Transverse colon (tissue), 4 donors: ENCODE measurements at regions not wholly inside any gene's neighbourhood (a gene's known extent, or its start where the extent isn't known, plus 50 kb on each side); places are given as distances from the start of the nearest gene placed in this dataset.

Experiments
- DNase-seq: peaks from one replicate; pipeline ENCODE4 v3.0.0-alpha.2; 2019
- H3K27ac ChIP-seq, 4 donors: fragments of 200-600 bp; sonication (generic); 2 replicates each; pipeline ENCODE4 v1.5.1; 2016 to 2018; ENCODE audit warnings: inconsistent platforms in 4 of 4
- H3K27me3 ChIP-seq: fragments of 200-600 bp; sonication (generic); 2 replicates; pipeline ENCODE4 v1.5.1; 2017; ENCODE audit warnings: inconsistent platforms
- H3K36me3 ChIP-seq, 4 donors: fragments of 200-600 bp; sonication (generic); 2 replicates each; pipeline ENCODE4 v1.5.1; 2017 to 2019; ENCODE audit warnings: inconsistent platforms in 4 of 4
- H3K4me1 ChIP-seq, 4 donors: fragments of 200-600 bp; sonication (generic); 2 replicates each; pipeline ENCODE4 v1.5.1; 2017 to 2020; ENCODE audit warnings: inconsistent platforms in 4 of 4
- H3K4me3 ChIP-seq, 4 donors: fragments of 200-600 bp; sonication (generic); 1 replicate in 1 of 4; 2 replicates in 3 of 4; pipeline versions ENCODE4 v1.5.1 to v1.6.1; 2017 to 2019; ENCODE audit warnings: inconsistent platforms in 4 of 4
- H3K9me3 ChIP-seq, 2 donors: fragments of 200-600 bp; sonication (generic); 2 replicates each; pipeline ENCODE4 v1.5.1; 2017 to 2019; ENCODE audit warnings: inconsistent platforms in 2 of 2
- CTCF ChIP-seq, 5 experiments: fragments of 200-600 bp in 3 of 5; fragments of 450-650 bp in 2 of 5; sonication (generic) in 3 of 5; IDR thresholded peaks; 1 replicate in 2 of 5; 2 replicates in 3 of 5; pipeline ENCODE4 v1.5.1; 2016 to 2017; ENCODE audit warnings: antibody characterized with exemption in 5 of 5, inconsistent platforms in 3 of 5, mild to moderate bottlenecking in 2 of 5, moderate library complexity in 1 of 5
- EP300 ChIP-seq: sonication (generic); formaldehyde crosslinking; IDR thresholded peaks from one replicate; pipeline ENCODE4 v1.6.1; 2017; ENCODE audit warnings: antibody characterized with exemption, low read depth
- POLR2A ChIP-seq: fragments of 450-650 bp; IDR thresholded peaks from one replicate; pipeline ENCODE4 v1.6.1; 2016; ENCODE audit warnings: antibody characterized with exemption, mild to moderate bottlenecking, moderate library complexity
- POLR2AphosphoS5 ChIP-seq, 3 donors: sonication (generic); formaldehyde crosslinking; IDR thresholded peaks; one replicate each; pipeline ENCODE4 v1.6.1; 2016; ENCODE audit warnings: antibody characterized with exemption in 3 of 3
- WGBS, 2 donors: methylation state at CpG; one replicate each; pipeline ENCODE4 v1.1.5; 2018; ENCODE audit warnings: low coverage in 1 of 2; 5-methylcytosine and 5-hydroxymethylcytosine counted together
- in situ Hi-C, 4 donors: fragments of 200-750 bp; cut with MboI; loops; one replicate each; pipeline versions ENCODE4 v1.15.0 to v1.15.1; 2017; ENCODE audit warnings: low sequenced_read_pairs in 3 of 4, low pct_ligation_motif_present in 1 of 4, low pct_unique_long_range_greater_than_20kb in 1 of 4
- intact Hi-C: fragments of 100-400 bp; cut with DNase I; formaldehyde crosslinking; loops from one replicate; pipeline ENCODE4 v1.15.1; 2023; ENCODE audit warnings: low total_unique reads

- Histone ChIP-seq H3K4me3 (no peak overlapping the region), H3K27ac (no peak overlapping the region), H3K27me3 (no peaks in the 10 kb centered on the region), H3K9me3 (no peaks in the 10 kb centered on the region), H3K36me3 (no peaks in the 10 kb centered on the region), H3K4me1 (no peaks in the 10 kb centered on the region)
- DNase-seq = no peak
- intact Hi-C loops (no loop called here), in situ Hi-C loops (no loop called here)
- 76 to 85% methylated on average over 3 of the region's 3 CpGs for WGBS, 2 donors
- TF ChIP-seq EP300 = no peak
- no peak for TF ChIP-seq POLR2AphosphoS5 (IDR thresholded peaks at IDR 0.05)
- no peak for TF ChIP-seq POLR2A
- no peak for TF ChIP-seq CTCF (IDR thresholded peaks at IDR 0.05)
These were observed 444.0 kb upstream of the SPHKAP start for GRCh38 chr2:228625481-228625880.

- intact Hi-C loops = no loop called here
- no peak for DNase-seq
These were observed 443.2 kb upstream of the SPHKAP start for GRCh38 chr2:228624733-228625132.

GRCh38 chr2:228615496-228615895 lies 434.0 kb upstream of the SPHKAP start:
- WGBS, 2 donors = 88 to 96% methylated on average over 3 of the region's 3 CpGs
- no peaks in the 10 kb centered on the region for H3K9me3 ChIP-seq
- no peak for DNase-seq
- H3K27ac ChIP-seq = no peak overlapping the region
- intact Hi-C loops (no loop called here), in situ Hi-C loops (no loop called here)
- TF ChIP-seq POLR2AphosphoS5 (IDR thresholded peaks at IDR 0.05) (no peak), CTCF (IDR thresholded peaks at IDR 0.05) (no peak), POLR2A (no peak), EP300 (no peak)
- H3K4me1 ChIP-seq = no peaks in the 10 kb centered on the region
- H3K4me3 ChIP-seq = no peak overlapping the region
- H3K36me3 ChIP-seq = no peaks in the 10 kb centered on the region
- H3K27me3 ChIP-seq = no peaks in the 10 kb centered on the region

More at GRCh38 chr2:228624733-228625132, 443.2 kb upstream of the SPHKAP start:
- TF ChIP-seq CTCF (IDR thresholded peaks at IDR 0.05) (no peak), POLR2AphosphoS5 (IDR thresholded peaks at IDR 0.05) (no peak), EP300 (no peak), POLR2A (no peak)
- H3K27me3 ChIP-seq = no peaks in the 10 kb centered on the region
- H3K9me3 ChIP-seq = no peaks in the 10 kb centered on the region
- no peak overlapping the region for H3K4me3 ChIP-seq
- H3K27ac ChIP-seq = no peak overlapping the region
- in situ Hi-C loops = no loop called here
- 80 to 86% methylated on average over 1 of the region's 1 CpG for WGBS, 2 donors
- no peaks in the 10 kb centered on the region for H3K4me1 ChIP-seq
- H3K36me3 ChIP-seq = no peaks in the 10 kb centered on the region

- no peaks in the 10 kb centered on the region for H3K27me3 ChIP-seq
- TF ChIP-seq POLR2AphosphoS5 (IDR thresholded peaks at IDR 0.05) (no peak), CTCF (IDR thresholded peaks at IDR 0.05) (no peak), POLR2A (no peak), EP300 (no peak)
- intact Hi-C loops = no loop called here
- 57 to 81% methylated on average over 2 of the region's 2 CpGs for WGBS, 2 donors
- no peak for DNase-seq
- no peaks in the 10 kb centered on the region for H3K9me3 ChIP-seq
- no peak overlapping the region for H3K4me3 ChIP-seq
- no peak overlapping the region for H3K27ac ChIP-seq
- no peaks in the 10 kb centered on the region for H3K36me3 ChIP-seq
- no peaks in the 10 kb centered on the region for H3K4me1 ChIP-seq
- in situ Hi-C loops = no loop called here
These were observed 433.3 kb upstream of the SPHKAP start for GRCh38 chr2:228614741-228615140.
